B cell (primary cell): ENCODE measurements at regions not wholly inside any gene's neighbourhood (a gene's known extent, or its start where the extent isn't known, plus 50 kb on each side); places are given as distances from the start of the nearest gene placed in this dataset.

Source experiments
- ATAC-seq: fragments of 200-7000 bp; cut with Tn5 transposase; one replicate; pipeline ENCODE4 v1.10.0; 2021; ENCODE audit warnings: low read depth, mild to moderate bottlenecking, moderate number of reproducible peaks, moderate library complexity
- CTCF ChIA-PET: fragments of 350-600 bp; sonication (Branson Sonifier 250); formaldehyde crosslinking; loops from one replicate; lab custom pipeline; 2021; ENCODE audit warnings: antibody characterized with exemption, inconsistent platforms; lab: Charles Lee
- POLR2A ChIA-PET: fragments of 350-600 bp; sonication (Branson Sonifier 250); formaldehyde crosslinking; loops from one replicate; lab custom pipeline; 2021; ENCODE audit warnings: antibody characterized with exemption; lab: Charles Lee
- DNase-seq: peaks from one replicate; pipeline ENCODE4 v3.0.0; 2013
- H2AFZ ChIP-seq: 2 replicates; pipeline ENCODE4 v1.6.1; 2012; ENCODE audit warnings: mild to moderate bottlenecking, low read depth, low read length; ENCODE audit not compliant: insufficient read depth, poor library complexity, severe bottlenecking
- H3K27ac ChIP-seq, 2 donors: 1 replicate in 1 of 2; 2 replicates in 1 of 2; pipeline ENCODE4 v1.5.1; 2012 to 2013; ENCODE audit warnings: low read length in 2 of 2, mild to moderate bottlenecking in 2 of 2, moderate library complexity in 1 of 2
- H3K27me3 ChIP-seq, 4 experiments: fragments of 200-600 bp in 1 of 4; sonication (generic) in 1 of 4; replicated peaks in 1 of 4; 1 replicate in 2 of 4; 2 replicates in 2 of 4; pipeline versions ENCODE4 v1.6.1 to v1.7.0; 2013 to 2016; ENCODE audit warnings: low read length in 3 of 4, mild to moderate bottlenecking in 2 of 4, mixed read lengths in 1 of 4, moderate library complexity in 1 of 4; ENCODE audit not compliant: insufficient read depth in 4 of 4, control insufficient read depth in 3 of 4; ENCODE audit errors: control extremely low read depth in 1 of 4
- H3K36me3 ChIP-seq, 2 experiments: replicated peaks in 1 of 2; 1 replicate in 1 of 2; 2 replicates in 1 of 2; pipeline versions ENCODE4 v1.6.1 to v1.7.1; 2013; ENCODE audit warnings: low read length in 1 of 2; ENCODE audit not compliant: insufficient read depth in 2 of 2, control insufficient read depth in 1 of 2; ENCODE audit errors: control extremely low read depth in 1 of 2, extremely low read depth in 1 of 2
- H3K4me1 ChIP-seq, 2 donors: fragments of 200-600 bp in 1 of 2; sonication (generic) in 1 of 2; 1 replicate in 1 of 2; 2 replicates in 1 of 2; pipeline versions ENCODE4 v1.5.1 to v1.6.1; 2013 to 2017; ENCODE audit warnings: low read length in 2 of 2; ENCODE audit not compliant: control insufficient read depth in 2 of 2, insufficient read depth in 2 of 2
- H3K4me2 ChIP-seq: replicated peaks from 2 replicates; pipeline ENCODE3; 2012; ENCODE audit warnings: mild to moderate bottlenecking, low read depth, low read length; ENCODE audit not compliant: poor library complexity, severe bottlenecking
- H3K4me3 ChIP-seq, 5 experiments: fragments of 200-600 bp in 1 of 5; sonication (generic) in 1 of 5; 1 replicate in 3 of 5; 2 replicates in 2 of 5; pipeline versions ENCODE4 v1.5.1 to v1.7.0; 2011 to 2016; ENCODE audit warnings: low read length in 4 of 5, mild to moderate bottlenecking in 4 of 5, low read depth in 2 of 5, control low read depth in 1 of 5, moderate library complexity in 1 of 5; ENCODE audit not compliant: insufficient read depth in 1 of 5; ENCODE audit errors: control extremely low read depth in 1 of 5, extremely low read depth in 1 of 5
- H3K79me2 ChIP-seq: fragments of 200-600 bp; sonication (generic); one replicate; pipeline ENCODE4 v1.6.0; 2016; ENCODE audit warnings: low read length; ENCODE audit not compliant: control insufficient read depth, insufficient read depth
- H3K9ac ChIP-seq: fragments of 200-600 bp; sonication (generic); 2 replicates; pipeline ENCODE4 v1.6.1; 2017; ENCODE audit warnings: mild to moderate bottlenecking, low read length, moderate library complexity
- H3K9me3 ChIP-seq, 3 donors: one replicate each; pipeline versions ENCODE4 v1.6.1 to v1.7.1; 2013; ENCODE audit warnings: low read length in 2 of 3; ENCODE audit not compliant: control insufficient read depth in 2 of 3, insufficient read depth in 1 of 3; ENCODE audit errors: control extremely low read depth in 1 of 3
- H4K20me1 ChIP-seq: 2 replicates; pipeline ENCODE4 v1.6.0; 2012; ENCODE audit warnings: mild to moderate bottlenecking, low read length; ENCODE audit not compliant: insufficient read depth, control insufficient read depth, poor library complexity, severe bottlenecking
- H3K27ac Mint-ChIP-seq: one replicate; pipeline ENCODE4 v1.8.0; 2021; ENCODE audit warnings: mixed read lengths
- H3K27me3 Mint-ChIP-seq: one replicate; pipeline ENCODE4 v1.8.0; 2021; ENCODE audit warnings: mixed read lengths
- H3K4me1 Mint-ChIP-seq: one replicate; pipeline ENCODE4 v1.8.0; 2021; ENCODE audit warnings: mixed read lengths
- H3K4me3 Mint-ChIP-seq: one replicate; pipeline ENCODE4 v1.8.0; 2021; ENCODE audit warnings: mixed read lengths
- H3K9me3 Mint-ChIP-seq: one replicate; pipeline ENCODE4 v1.8.0; 2022; ENCODE audit warnings: mixed read lengths; ENCODE audit not compliant: insufficient read depth
- EZH2 ChIP-seq: IDR thresholded peaks from 2 replicates; pipeline ENCODE4 v1.6.1; 2012; ENCODE audit warnings: borderline replicate concordance, low read depth, mild to moderate bottlenecking, moderate library complexity, low read length; ENCODE audit not compliant: insufficient read depth, poor library complexity, severe bottlenecking
- WGBS: methylation state at CpG from one replicate; pipeline ENCODE4 v1.1.5; 2013; ENCODE audit warnings: missing lambda C conversion rate; ENCODE audit not compliant: insufficient coverage; 5-methylcytosine and 5-hydroxymethylcytosine counted together
- intact Hi-C: fragments of 100-400 bp; cut with micrococcal nuclease; formaldehyde crosslinking; loops from one replicate; pipeline ENCODE4 v1.10.0; 2022
- TF ChIP-seq, protein P1 (sequence below): fragments of 200-600 bp; IDR thresholded peaks from one replicate; pipeline ENCODE4 v1.8.0; 2022; ENCODE audit warnings: antibody characterized with exemption, mild to moderate bottlenecking

GRCh38 chr4:137768196-137768595, 235.9 kb upstream of the PCDH18 start:
- ChIA-PET POLR2A (no interaction called here), CTCF (no interaction called here)
- H3K79me2 ChIP-seq, result no peaks in the 10 kb centered on the region
- no peaks in the 10 kb centered on the region for H4K20me1 ChIP-seq
- H3K9ac ChIP-seq, result no peak overlapping the region
- H3K27me3 Mint-ChIP-seq, result no peaks in the 10 kb centered on the region
- H3K4me2 ChIP-seq, result no peak overlapping the region
- no peak for TF ChIP-seq EZH2
- TF ChIP-seq, protein P1, sequence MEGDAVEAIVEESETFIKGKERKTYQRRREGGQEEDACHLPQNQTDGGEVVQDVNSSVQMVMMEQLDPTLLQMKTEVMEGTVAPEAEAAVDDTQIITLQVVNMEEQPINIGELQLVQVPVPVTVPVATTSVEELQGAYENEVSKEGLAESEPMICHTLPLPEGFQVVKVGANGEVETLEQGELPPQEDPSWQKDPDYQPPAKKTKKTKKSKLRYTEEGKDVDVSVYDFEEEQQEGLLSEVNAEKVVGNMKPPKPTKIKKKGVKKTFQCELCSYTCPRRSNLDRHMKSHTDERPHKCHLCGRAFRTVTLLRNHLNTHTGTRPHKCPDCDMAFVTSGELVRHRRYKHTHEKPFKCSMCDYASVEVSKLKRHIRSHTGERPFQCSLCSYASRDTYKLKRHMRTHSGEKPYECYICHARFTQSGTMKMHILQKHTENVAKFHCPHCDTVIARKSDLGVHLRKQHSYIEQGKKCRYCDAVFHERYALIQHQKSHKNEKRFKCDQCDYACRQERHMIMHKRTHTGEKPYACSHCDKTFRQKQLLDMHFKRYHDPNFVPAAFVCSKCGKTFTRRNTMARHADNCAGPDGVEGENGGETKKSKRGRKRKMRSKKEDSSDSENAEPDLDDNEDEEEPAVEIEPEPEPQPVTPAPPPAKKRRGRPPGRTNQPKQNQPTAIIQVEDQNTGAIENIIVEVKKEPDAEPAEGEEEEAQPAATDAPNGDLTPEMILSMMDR, result no peak
- H3K4me3 ChIP-seq, result no peak overlapping the region
- ATAC-seq (no peak), DNase-seq (no peak)
- H3K4me3 Mint-ChIP-seq, result no peak overlapping the region
- no peak overlapping the region for H2AFZ ChIP-seq
- no peaks in the 10 kb centered on the region for H3K36me3 ChIP-seq
- H3K27me3 ChIP-seq, result no peaks in the 10 kb centered on the region
- H3K27ac Mint-ChIP-seq, result no peak overlapping the region
- no peak overlapping the region for H3K27ac ChIP-seq
- no peaks in the 10 kb centered on the region for H3K4me1 Mint-ChIP-seq
- intact Hi-C loops, result no loop called here
- no peaks in the 10 kb centered on the region for H3K4me1 ChIP-seq
- H3K9me3 Mint-ChIP-seq, result no peaks in the 10 kb centered on the region
- H3K9me3 ChIP-seq, result no peaks in the 10 kb centered on the region
- WGBS, result 75% methylated on average over 1 of the region's 1 CpG

GRCh38 chr4:137762591-137762990, 230.3 kb upstream of the PCDH18 start:
- no peak overlapping the region for H3K9ac ChIP-seq
- no peak overlapping the region for H3K4me3 ChIP-seq
- H3K36me3 ChIP-seq, result no peaks in the 10 kb centered on the region
- DNase-seq (no peak), ATAC-seq (no peak)
- no peaks in the 10 kb centered on the region for H3K79me2 ChIP-seq
- intact Hi-C loops, result no loop called here
- H4K20me1 ChIP-seq, result no peaks in the 10 kb centered on the region
- H3K4me3 Mint-ChIP-seq, result no peak overlapping the region
- CTCF ChIA-PET, result no interaction called here
- no peak overlapping the region for H3K4me2 ChIP-seq
- no peaks in the 10 kb centered on the region for H3K9me3 ChIP-seq
- 100% methylated on average over 1 of the region's 3 CpGs for WGBS
- no peaks in the 10 kb centered on the region for H3K4me1 ChIP-seq
- H3K9me3 Mint-ChIP-seq, result no peaks in the 10 kb centered on the region
- no peaks in the 10 kb centered on the region for H3K27me3 Mint-ChIP-seq
- TF ChIP-seq EZH2, result no peak
- TF ChIP-seq, protein P1, result no peak
- no peak overlapping the region for H3K27ac ChIP-seq
- H3K27me3 ChIP-seq, result no peaks in the 10 kb centered on the region
- POLR2A ChIA-PET, result no interaction called here
- no peak overlapping the region for H3K27ac Mint-ChIP-seq
- no peak overlapping the region for H2AFZ ChIP-seq
- H3K4me1 Mint-ChIP-seq, result no peaks in the 10 kb centered on the region
